Body of pancreas (tissue), 4 donors: ENCODE measurements at regions not wholly inside any gene's neighbourhood (a gene's known extent, or its start where the extent isn't known, plus 50 kb on each side); places are given as distances from the start of the nearest gene placed in this dataset.

Source experiments
- ATAC-seq: fragments of 150-250 bp; one replicate; pipeline ENCODE4 v1.9.1; 2016
- DNase-seq, 4 donors: peaks; one replicate each; pipeline ENCODE4 v3.0.0-alpha.2; 2019
- H3K27ac ChIP-seq, 4 donors: fragments of 200-600 bp; sonication (generic); 1 replicate in 3 of 4; 2 replicates in 1 of 4; pipeline versions ENCODE4 v1.5.1 to v1.6.1; 2016 to 2019; ENCODE audit warnings: mild to moderate bottlenecking in 1 of 4, mixed read lengths in 1 of 4, moderate library complexity in 1 of 4
- H3K27me3 ChIP-seq, 2 donors: fragments of 200-600 bp; sonication (generic); one replicate each; pipeline ENCODE4 v1.6.0; 2016; ENCODE audit warnings: mild to moderate bottlenecking in 1 of 2
- H3K36me3 ChIP-seq, 2 donors: fragments of 200-600 bp; sonication (generic); replicated peaks in 1 of 2; 2 replicates each; pipeline ENCODE4 v1.5.1; 2016; ENCODE audit warnings: low read depth in 2 of 2; ENCODE audit not compliant: insufficient read depth in 1 of 2
- H3K4me1 ChIP-seq: fragments of 200-600 bp; sonication (generic); one replicate; pipeline ENCODE4 v1.6.0; 2016
- H3K4me3 ChIP-seq, 2 donors: fragments of 200-600 bp; sonication (generic); 1 replicate in 1 of 2; 2 replicates in 1 of 2; pipeline ENCODE4 v1.5.1; 2016 to 2019
- H3K9me3 ChIP-seq, 3 donors: fragments of 200-600 bp; sonication (generic); 1 replicate in 2 of 3; 2 replicates in 1 of 3; pipeline ENCODE4 v1.5.1; 2016
- POLR2A ChIP-seq, 3 donors: fragments of 450-650 bp; IDR thresholded peaks; one replicate each; pipeline ENCODE4 v1.6.1; 2016; ENCODE audit warnings: antibody characterized with exemption in 3 of 3, mild to moderate bottlenecking in 2 of 3
- WGBS, 2 donors: methylation state at CpG; one replicate each; pipeline ENCODE4 v1.1.5; 2017; 5-methylcytosine and 5-hydroxymethylcytosine counted together
- intact Hi-C: fragments of 100-400 bp; cut with DNase I; formaldehyde crosslinking; loops from one replicate; pipeline ENCODE4 v1.15.1; 2023
- TF ChIP-seq, protein P1 (sequence below), 7 experiments: fragments of 450-650 bp in 4 of 7; fragments of 200-600 bp in 3 of 7; sonication (generic) in 3 of 7; IDR thresholded peaks; one replicate each; pipeline ENCODE4 v1.5.1; 2016 to 2019; ENCODE audit warnings: antibody characterized with exemption in 7 of 7

DNA sequence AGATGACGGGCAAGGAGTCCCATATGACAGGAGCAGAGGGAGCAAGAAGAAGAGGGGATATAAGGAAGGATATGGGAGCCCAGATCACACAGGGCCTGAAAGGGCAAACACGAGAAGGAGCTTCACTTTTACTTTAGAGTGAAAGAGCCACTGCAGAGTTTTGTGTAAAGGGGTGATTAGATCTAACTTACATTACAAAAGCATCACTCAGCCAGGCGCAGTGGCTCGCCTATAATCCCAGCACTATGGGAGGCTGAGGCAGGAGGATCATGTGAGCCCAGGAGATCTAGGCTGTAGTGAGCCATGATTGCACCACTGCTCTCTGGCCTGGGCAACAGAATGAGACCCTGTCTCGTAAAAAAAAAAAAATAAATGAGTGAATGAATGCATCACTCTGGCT is 91.1 kb downstream of the MPP7 start:
- peaks cover 18% of the 10 kb centered on the region for H3K4me1 ChIP-seq
- TF ChIP-seq, protein P1, sequence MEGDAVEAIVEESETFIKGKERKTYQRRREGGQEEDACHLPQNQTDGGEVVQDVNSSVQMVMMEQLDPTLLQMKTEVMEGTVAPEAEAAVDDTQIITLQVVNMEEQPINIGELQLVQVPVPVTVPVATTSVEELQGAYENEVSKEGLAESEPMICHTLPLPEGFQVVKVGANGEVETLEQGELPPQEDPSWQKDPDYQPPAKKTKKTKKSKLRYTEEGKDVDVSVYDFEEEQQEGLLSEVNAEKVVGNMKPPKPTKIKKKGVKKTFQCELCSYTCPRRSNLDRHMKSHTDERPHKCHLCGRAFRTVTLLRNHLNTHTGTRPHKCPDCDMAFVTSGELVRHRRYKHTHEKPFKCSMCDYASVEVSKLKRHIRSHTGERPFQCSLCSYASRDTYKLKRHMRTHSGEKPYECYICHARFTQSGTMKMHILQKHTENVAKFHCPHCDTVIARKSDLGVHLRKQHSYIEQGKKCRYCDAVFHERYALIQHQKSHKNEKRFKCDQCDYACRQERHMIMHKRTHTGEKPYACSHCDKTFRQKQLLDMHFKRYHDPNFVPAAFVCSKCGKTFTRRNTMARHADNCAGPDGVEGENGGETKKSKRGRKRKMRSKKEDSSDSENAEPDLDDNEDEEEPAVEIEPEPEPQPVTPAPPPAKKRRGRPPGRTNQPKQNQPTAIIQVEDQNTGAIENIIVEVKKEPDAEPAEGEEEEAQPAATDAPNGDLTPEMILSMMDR (IDR thresholded peaks at IDR 0.05) = no peak
- TF ChIP-seq POLR2A (IDR thresholded peaks at IDR 0.05) = no peak
- intact Hi-C loops = no loop called here
- no peak overlapping the region for H3K27ac ChIP-seq
- no peak overlapping the region for H3K4me3 ChIP-seq
- no peaks in the 10 kb centered on the region for H3K36me3 ChIP-seq
- H3K9me3 ChIP-seq = no peaks in the 10 kb centered on the region
- no peaks in the 10 kb centered on the region for H3K27me3 ChIP-seq
- WGBS, 2 donors = 90 to 95% methylated on average over 5 of the region's 5 CpGs
- DNase-seq = no peak
- no peak for ATAC-seq

DNA sequence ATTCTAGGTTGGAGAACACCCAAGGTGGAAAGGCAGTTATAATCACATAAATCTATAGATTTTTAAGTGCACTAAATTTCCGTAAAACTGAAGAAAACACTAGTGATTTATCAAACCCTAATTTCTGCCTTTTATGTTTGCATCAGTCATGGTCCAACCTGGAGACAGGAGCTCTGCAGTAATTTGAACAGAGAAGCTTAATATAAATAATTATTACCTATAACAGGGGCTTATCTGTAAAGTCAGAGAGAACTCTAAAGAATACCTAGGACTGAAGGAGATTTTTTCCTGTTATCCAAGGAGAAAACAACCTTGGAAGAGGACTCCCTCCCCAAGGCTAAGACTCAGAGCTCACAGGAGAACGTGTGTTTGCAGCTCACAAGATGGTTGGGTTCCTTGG is 95.1 kb downstream of the MPP7 start:
- no peaks in the 10 kb centered on the region for H3K27me3 ChIP-seq
- H3K27ac ChIP-seq = no peak overlapping the region
- intact Hi-C loops = no loop called here
- no peak for DNase-seq
- no peak overlapping the region for H3K4me3 ChIP-seq
- no peak for ATAC-seq
- no peaks in the 10 kb centered on the region for H3K4me1 ChIP-seq
- no peaks in the 10 kb centered on the region for H3K9me3 ChIP-seq
- no peak for TF ChIP-seq POLR2A (IDR thresholded peaks at IDR 0.05)
- TF ChIP-seq, protein P1 (IDR thresholded peaks at IDR 0.05) = no peak
- H3K36me3 ChIP-seq = no peaks in the 10 kb centered on the region
- WGBS, 2 donors = 96 to 97% methylated on average over 2 of the region's 2 CpGs

DNA sequence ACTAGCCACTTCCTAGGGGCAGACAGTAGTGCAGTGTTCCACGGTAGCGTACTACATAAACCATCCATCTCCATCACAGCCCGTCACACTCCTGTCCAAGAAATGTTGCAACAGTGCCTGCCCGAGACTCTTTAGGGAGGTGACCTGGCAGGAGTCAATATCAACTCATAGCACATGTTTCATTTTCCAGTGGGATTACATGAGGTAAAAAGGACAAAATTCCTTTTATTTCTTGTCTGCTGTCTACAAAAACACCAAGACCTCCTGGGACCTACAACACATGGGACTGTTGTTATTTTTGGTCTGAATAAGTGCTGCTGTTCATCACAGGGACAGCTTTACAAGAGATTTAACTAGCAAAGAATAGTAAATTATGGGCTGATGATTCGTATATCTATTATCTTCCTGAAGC is 99.9 kb downstream of the MPP7 start:
- ATAC-seq (no peak), DNase-seq (peak in 2 of 4 donors; percentile 9 to 12)
- no peaks in the 10 kb centered on the region for H3K27me3 ChIP-seq
- H3K4me1 ChIP-seq = no peaks in the 10 kb centered on the region
- WGBS, 2 donors = 56 to 57% methylated on average over 5 of the region's 5 CpGs
- H3K36me3 ChIP-seq = no peaks in the 10 kb centered on the region
- TF ChIP-seq, protein P1 (IDR thresholded peaks at IDR 0.05) = no peak
- TF ChIP-seq POLR2A (IDR thresholded peaks at IDR 0.05) = no peak
- intact Hi-C loops = no loop called here
- H3K27ac ChIP-seq = no peak overlapping the region
- no peaks in the 10 kb centered on the region for H3K9me3 ChIP-seq
- H3K4me3 ChIP-seq = no peak overlapping the region

DNA sequence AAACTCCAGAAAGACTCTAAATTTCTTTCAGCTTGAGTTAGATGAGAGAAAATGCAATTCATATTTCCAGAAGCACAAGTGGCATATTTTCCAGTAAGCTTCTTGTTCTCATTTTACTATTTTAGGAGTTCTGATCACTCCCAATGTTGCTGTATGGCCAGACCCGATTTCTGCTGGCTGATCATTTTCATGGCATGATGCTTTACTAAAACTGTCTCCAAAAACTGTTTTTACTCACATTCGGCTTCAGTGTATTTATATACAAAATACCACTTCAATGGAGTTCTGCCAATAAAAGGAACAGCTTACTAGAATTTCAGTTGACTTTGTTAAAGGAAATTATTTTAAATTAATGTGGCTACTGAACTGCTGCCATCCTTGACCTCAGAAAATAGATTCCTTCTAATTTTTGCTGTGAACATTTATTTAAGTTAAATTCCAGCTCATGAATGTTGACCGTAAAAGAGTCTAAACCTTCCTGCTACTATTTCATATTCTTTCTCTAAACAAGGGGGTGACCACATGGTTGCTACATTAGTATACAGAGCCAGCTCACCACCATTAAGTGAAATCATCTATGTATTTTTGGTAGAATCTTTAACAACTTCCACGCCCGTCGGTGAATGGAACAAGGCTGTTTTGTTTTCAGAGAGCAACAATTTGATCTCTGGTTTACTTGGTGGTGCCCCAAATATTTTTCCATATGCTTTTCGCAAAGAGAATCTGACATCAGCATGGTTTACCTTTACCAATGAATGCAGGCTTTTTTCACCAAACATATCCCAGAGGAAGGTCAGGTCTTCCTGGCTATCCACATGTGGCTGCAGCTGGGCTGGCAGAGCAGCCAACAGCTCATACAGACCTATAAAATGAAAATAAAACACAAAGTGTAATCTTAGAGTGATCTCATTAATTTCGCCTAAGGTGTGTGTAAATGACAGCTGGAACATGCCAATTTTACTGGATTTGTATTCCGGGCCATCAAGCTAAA is 101.2 kb downstream of the MPP7 start:
- intact Hi-C loops = no loop called here
- TF ChIP-seq POLR2A (IDR thresholded peaks at IDR 0.05) = no peak
- TF ChIP-seq, protein P1 (IDR thresholded peaks at IDR 0.05) = no peak
- 74 to 85% methylated on average over 9 of the region's 9 CpGs for WGBS, 2 donors

More for the DNA sequence above, 101.2 kb downstream of the MPP7 start:
- Histone ChIP-seq H3K27ac (no peak overlapping the region), H3K4me1 (no peaks in the 10 kb centered on the region), H3K27me3 (no peaks in the 10 kb centered on the region), H3K4me3 (no peak overlapping the region), H3K36me3 (no peaks in the 10 kb centered on the region), H3K9me3 (no peaks in the 10 kb centered on the region)
- DNase-seq = no peak
- ATAC-seq = no peak
